ENCODE measurements at regions not wholly inside any gene's neighbourhood (a gene's known extent, or its start where the extent isn't known, plus 50 kb on each side); places are given as distances from the start of the nearest gene placed in this dataset.
A peak's percentile ranks its signal among the peaks of the same experiment; 100 is the strongest.

- TF ChIP-seq NFIC (IDR thresholded peaks at IDR 0.05) (no peak), CREB1 (IDR thresholded peaks at IDR 0.05; ENCODE audit: low read depth) (no peak)
Measured at GRCh38 chr11:13206086-13206640, 71.4 kb upstream of the BMAL1 start.

- 0 out of 2 replicates have a peak, but pooled peaks have one; percentile 11 for TF ChIP-seq RAD21 (IDR thresholded peaks at IDR 0.05; ENCODE audit: low read depth)
- no peak for TF ChIP-seq TEAD4 (IDR thresholded peaks at IDR 0.05)
Measured at GRCh38 chr11:13207270-13207664, 70.3 kb upstream of the BMAL1 start.

- TF ChIP-seq CEBPB (IDR thresholded peaks at IDR 0.05) (peak; percentile 95), CREB1 (IDR thresholded peaks at IDR 0.05; ENCODE audit: low read depth) (no peak), TCF12 (IDR thresholded peaks at IDR 0.05; ENCODE audit: low read depth) (0 out of 2 replicates have a peak, but pooled peaks have one; percentile 32), USF1 (IDR thresholded peaks at IDR 0.05) (no peak), TEAD4 (IDR thresholded peaks at IDR 0.05) (0 out of 2 replicates have a peak, but pooled peaks have one; percentile 15), FOXM1 (IDR thresholded peaks at IDR 0.05; ENCODE audit: borderline replicate concordance, low read depth) (no peak), RAD21 (IDR thresholded peaks at IDR 0.05; ENCODE audit: low read depth) (no peak), ZBTB7A (IDR thresholded peaks at IDR 0.05; ENCODE audit: low read depth) (no peak), MAX (IDR thresholded peaks at IDR 0.05) (no peak), EP300 (IDR thresholded peaks at IDR 0.05; ENCODE audit: borderline replicate concordance) (peak; percentile 25; the same call in 1 of the 2 replicates)
Measured at GRCh38 chr11:13207665-13208594, 69.7 kb upstream of the BMAL1 start.

- TF ChIP-seq YY1 (IDR thresholded peaks at IDR 0.05; ENCODE audit: low read depth): no peak
- TF ChIP-seq TCF12 (IDR thresholded peaks at IDR 0.05; ENCODE audit: low read depth): no peak
- no peak for TF ChIP-seq REST (IDR thresholded peaks at IDR 0.05; ENCODE audit: low read depth)
- no peak for TF ChIP-seq TAF1 (IDR thresholded peaks at IDR 0.05; ENCODE audit: low read depth)
- no peak for TF ChIP-seq USF1 (IDR thresholded peaks at IDR 0.05)
- TF ChIP-seq FOXM1 (IDR thresholded peaks at IDR 0.05; ENCODE audit: borderline replicate concordance, low read depth): no peak
- TF ChIP-seq CREB1 (IDR thresholded peaks at IDR 0.05; ENCODE audit: low read depth): no peak
- TF ChIP-seq CEBPB (IDR thresholded peaks at IDR 0.05): no peak
- no peak for TF ChIP-seq EGR1 (IDR thresholded peaks at IDR 0.05)
- TF ChIP-seq ZBTB7A (IDR thresholded peaks at IDR 0.05; ENCODE audit: low read depth): no peak
- no peak for TF ChIP-seq NFIC (IDR thresholded peaks at IDR 0.05)
- TF ChIP-seq TEAD4 (IDR thresholded peaks at IDR 0.05): no peak
- no peak for TF ChIP-seq EP300 (IDR thresholded peaks at IDR 0.05; ENCODE audit: borderline replicate concordance)
- no peak for TF ChIP-seq RAD21 (IDR thresholded peaks at IDR 0.05; ENCODE audit: low read depth)
- no peak for TF ChIP-seq MAX (IDR thresholded peaks at IDR 0.05)
Measured at GRCh38 chr11:13208921-13209320, 68.7 kb upstream of the BMAL1 start.

GRCh38 chr11:13209379-13209778, 68.2 kb upstream of the BMAL1 start:
- TF ChIP-seq ZBTB7A (IDR thresholded peaks at IDR 0.05; ENCODE audit: low read depth) (no peak), CEBPB (IDR thresholded peaks at IDR 0.05) (no peak), EP300 (IDR thresholded peaks at IDR 0.05; ENCODE audit: borderline replicate concordance) (no peak), RAD21 (IDR thresholded peaks at IDR 0.05; ENCODE audit: low read depth) (no peak), USF1 (IDR thresholded peaks at IDR 0.05) (no peak), TCF12 (IDR thresholded peaks at IDR 0.05; ENCODE audit: low read depth) (no peak), CREB1 (IDR thresholded peaks at IDR 0.05; ENCODE audit: low read depth) (no peak)

GRCh38 chr11:13210424-13210823, 67.2 kb upstream of the BMAL1 start:
- peak; percentile 89 for TF ChIP-seq RAD21 (IDR thresholded peaks at IDR 0.05; ENCODE audit: low read depth)
- TF ChIP-seq REST (IDR thresholded peaks at IDR 0.05; ENCODE audit: low read depth): no peak
- TF ChIP-seq MAX (IDR thresholded peaks at IDR 0.05): no peak
- TF ChIP-seq NFIC (IDR thresholded peaks at IDR 0.05): no peak
